Putamen (tissue), 1 donor: ENCODE measurements at regions not wholly inside any gene's neighbourhood (a gene's known extent, or its start where the extent isn't known, plus 50 kb on each side); places are given as distances from the start of the nearest gene placed in this dataset.

ENCODE experiments used
- DNase-seq: peaks from one replicate; pipeline ENCODE4 v3.0.0-alpha.2; 2016; ENCODE audit warnings: low spot score

DNA sequence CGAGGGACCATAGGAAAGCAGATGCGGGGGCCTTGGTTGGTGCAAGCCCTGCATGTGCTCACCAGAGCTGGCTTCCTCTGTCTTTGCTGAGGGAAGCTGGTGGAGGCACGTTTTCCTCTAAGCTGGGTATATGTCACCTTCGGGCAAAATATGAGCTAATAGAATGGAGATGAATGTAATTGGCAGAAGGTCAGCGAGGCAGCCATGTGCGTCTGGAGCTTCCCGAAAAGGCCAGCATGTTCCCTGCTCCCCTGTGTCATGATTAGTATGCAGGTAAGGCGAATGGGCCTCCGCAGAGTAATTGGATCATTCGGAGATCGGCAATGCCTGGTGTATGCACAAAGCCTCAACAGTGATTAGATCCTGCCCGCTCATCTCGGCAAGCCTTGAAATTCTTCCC lies 806.2 kb upstream of the EEF2KMT start:
- DNase-seq: no peak

- no peak for DNase-seq
These were observed 805.6 kb upstream of the EEF2KMT start for GRCh38 chr16:5903153-5903552.

DNA sequence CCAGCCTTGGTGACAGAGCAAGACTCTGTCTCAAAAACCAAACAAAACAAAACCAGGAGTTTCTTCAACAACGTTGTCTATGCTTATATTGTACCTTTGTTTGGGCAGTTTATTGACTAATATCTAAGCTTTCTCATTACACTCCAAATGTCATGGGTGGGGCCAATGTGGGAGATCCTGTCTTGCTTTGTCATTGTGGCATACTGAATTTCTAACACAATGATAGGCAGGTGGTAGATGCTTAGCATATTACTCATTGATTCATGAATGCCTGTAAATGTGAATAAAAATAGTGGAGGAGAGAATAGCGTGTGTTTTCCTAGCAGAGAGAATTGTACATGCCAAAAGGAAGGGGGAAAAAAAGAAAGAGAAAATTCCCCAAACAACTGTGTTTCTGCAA lies 802.5 kb upstream of the EEF2KMT start:
- DNase-seq: no peak

DNA sequence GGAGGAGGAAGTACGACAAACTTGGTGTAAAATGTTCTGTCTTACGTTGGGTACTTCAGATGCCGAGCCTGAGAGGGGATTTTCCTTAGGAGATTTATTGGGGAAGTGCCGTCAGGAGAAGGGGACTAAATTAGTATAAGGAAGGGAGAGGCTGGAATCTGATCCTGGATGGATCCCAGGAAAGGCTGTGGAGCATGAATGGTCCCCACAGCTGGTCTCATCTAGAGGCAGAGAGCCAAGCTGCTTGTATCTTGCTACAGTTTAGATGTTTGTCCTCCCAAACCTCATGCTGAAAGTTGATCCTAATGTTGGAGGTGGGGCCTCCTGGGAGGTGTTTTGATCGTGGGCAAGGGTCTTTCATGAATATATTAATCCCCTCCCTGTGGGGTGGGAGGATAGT lies 798.4 kb upstream of the EEF2KMT start:
- DNase-seq: no peak

DNA sequence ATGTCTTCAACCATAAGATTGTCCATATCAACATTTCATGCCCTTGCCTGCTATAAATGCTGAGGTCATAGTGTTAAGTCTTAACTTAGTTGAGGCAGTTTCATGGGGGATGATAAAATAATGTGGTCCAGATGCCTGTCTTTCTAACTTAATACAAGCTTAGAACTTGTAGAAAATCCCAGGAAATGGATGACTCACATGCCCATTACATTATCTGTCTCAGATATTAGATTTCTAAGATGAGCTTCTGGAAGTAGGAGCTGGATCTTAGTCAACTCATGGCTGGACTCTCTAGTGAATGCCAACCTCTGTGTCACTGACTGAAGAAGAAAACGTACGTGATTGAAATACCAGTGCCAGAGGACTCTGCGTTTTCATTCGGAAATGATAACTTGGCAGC lies 797.5 kb upstream of the EEF2KMT start:
- no peak for DNase-seq

- peak; percentile 12 for DNase-seq
These were observed 793.7 kb upstream of the EEF2KMT start for GRCh38 chr16:5891296-5891695.

DNA sequence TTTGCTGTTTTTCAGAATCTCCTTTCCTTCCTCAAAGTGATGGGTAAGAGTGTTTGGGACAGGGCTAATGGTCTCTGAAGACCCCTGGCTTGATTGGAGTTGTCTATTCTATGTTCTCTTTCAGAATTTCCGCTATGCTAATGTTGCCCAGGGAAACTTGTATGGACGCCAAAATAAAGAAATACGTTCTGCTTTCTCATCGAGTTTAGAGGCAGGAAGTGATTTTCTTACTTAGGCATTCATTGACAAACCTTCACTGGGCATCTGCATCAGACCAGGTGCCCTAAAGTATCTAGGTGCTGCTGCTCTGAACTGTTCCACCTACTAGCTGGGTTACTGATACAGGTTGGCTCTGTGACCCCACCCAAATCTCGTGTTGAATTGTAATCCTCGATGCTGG lies 787.9 kb upstream of the EEF2KMT start:
- DNase-seq: no peak

- DNase-seq: no peak
These were observed 787.4 kb upstream of the EEF2KMT start for GRCh38 chr16:5884996-5885395.

GRCh38 chr16:5884339-5884738 lies 786.7 kb upstream of the EEF2KMT start:
- DNase-seq: no peak

- DNase-seq: no peak
These were observed 784.6 kb upstream of the EEF2KMT start for GRCh38 chr16:5882087-5882640.

GRCh38 chr16:5875416-5875815 lies 777.8 kb upstream of the EEF2KMT start:
- no peak for DNase-seq

GRCh38 chr16:5874899-5875298 lies 777.3 kb upstream of the EEF2KMT start:
- DNase-seq: peak; percentile 15

- DNase-seq: no peak
These were observed 775.6 kb upstream of the EEF2KMT start for GRCh38 chr16:5873221-5873620.

DNA sequence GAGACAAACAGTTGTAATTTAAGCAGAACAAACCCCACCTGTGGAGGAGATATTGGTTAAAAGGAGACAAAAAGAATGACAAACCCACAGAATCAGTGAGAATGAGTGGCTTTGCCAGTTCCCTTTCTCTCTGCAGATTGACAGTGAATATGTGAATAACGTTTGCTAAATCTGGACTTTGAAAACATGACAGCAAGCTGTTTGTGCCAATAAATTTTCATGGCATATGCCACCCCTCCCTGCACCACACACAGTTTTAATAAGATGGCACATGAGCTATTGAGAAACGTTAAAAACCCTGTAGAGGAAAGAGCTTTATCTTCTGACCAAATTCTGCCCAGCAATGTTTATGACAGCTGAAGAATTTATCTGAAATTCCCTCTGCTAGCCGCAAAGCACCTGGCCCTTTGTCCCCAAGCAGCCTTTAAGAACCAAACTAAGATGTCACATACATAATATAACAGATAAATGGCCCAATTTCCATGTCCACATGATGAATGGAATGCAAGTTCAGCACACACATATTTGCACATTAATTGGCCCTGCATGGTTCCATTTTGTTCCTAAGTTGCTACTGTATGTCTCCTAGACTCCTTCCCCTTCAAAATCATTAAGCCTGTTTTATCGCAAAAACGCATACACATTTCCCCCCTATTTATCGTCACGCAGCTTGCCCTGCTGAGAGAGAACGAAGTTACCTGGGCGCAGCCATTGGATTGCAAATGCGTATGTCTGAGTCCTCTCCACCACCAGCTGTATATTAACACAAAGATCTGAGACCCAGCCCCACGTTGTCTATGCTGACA lies 773.5 kb upstream of the EEF2KMT start:
- no peak for DNase-seq

DNA sequence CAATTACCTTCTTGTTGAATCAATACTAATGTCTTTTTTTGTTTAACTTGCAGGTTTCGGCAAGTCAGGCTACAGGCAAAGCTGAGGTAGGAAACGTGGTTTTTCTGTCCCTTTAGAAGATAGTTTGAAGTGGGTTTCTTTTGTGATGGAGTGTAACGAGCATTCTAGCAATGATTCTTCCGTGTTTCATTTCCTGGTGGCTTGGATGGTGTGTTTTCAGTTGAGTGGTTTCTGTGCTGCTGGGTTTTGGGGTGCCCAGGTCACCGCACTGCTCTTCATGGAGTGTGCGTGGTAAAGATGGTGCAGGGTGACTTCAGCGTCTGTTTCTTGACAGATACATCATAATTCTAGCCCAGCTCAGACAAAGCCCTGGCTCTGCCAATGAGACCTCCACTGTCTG lies 769.7 kb upstream of the EEF2KMT start:
- DNase-seq: no peak

DNA sequence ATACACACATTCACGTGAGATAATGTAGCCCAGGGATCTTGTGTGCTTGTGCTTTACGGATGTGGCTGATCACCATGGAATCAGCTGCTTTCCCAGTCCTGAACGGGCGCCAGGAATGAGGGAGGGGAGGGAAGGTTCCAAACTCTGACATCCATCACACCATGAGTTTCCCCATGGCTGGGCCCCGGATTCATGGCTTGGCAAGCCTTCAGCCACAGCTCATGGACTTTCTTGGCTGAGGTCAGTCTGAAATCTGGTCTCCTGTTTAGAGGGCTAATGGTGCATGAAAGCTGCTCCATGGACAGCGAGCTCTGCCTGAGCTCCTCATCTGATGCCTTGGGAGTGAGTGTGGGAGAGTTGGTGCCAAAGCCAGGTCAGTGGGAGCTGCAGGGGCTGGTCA lies 767.6 kb upstream of the EEF2KMT start:
- DNase-seq: no peak

GRCh38 chr16:5863071-5863606 lies 765.5 kb upstream of the EEF2KMT start:
- no peak for DNase-seq

GRCh38 chr16:5862103-5862840 lies 764.7 kb upstream of the EEF2KMT start:
- no peak for DNase-seq

GRCh38 chr16:5861241-5861640 lies 763.6 kb upstream of the EEF2KMT start:
- no peak for DNase-seq

- no peak for DNase-seq
These were observed 760.6 kb upstream of the EEF2KMT start for GRCh38 chr16:5858180-5858579.

DNA sequence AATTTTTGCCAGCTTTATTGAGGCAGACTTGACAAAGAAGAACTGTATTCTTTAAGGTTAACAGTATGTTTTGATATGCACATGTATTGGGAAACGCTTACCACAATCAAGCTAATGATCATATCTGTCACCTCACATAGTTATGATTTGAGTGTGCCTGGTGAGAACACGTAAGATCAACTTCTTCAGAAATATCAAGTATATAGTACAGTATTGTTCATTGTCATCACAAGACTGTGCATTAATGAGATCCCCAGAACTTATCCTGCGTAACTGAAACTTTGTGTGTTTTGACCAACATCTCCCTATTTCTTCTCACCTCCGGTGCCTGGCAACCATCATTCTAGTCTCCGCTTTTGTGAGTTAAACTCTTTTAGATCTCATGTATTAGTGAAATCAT lies 756.4 kb upstream of the EEF2KMT start:
- no peak for DNase-seq

- no peak for DNase-seq
These were observed 754.6 kb upstream of the EEF2KMT start for GRCh38 chr16:5852151-5852550.

- no peak for DNase-seq
These were observed 753.9 kb upstream of the EEF2KMT start for GRCh38 chr16:5851393-5851982.
